ENCODE measurements at regions not wholly inside any gene's neighbourhood (a gene's known extent, or its start where the extent isn't known, plus 50 kb on each side); places are given as distances from the start of the nearest gene placed in this dataset.

DNA sequence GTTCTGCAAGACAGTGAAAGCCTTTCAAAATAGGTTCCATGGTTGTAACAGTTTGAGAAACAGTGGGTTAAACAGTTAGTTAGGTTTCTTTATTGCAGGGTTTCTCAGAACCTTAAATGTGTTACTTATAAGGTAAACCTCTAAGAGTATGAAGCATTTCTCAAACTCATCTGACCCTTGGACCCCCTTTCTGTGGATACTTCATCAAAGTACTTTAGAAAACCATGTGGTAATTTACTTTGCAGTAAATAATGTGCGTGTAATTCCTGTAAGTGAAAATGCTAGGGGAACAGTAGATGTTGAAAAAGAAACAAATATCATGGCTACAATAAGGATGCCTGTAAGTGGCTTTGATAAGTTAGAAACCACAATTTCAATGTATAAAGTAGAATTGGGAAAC, 354.6 kb upstream of the RARB start:
- TF ChIP-seq, protein P1, sequence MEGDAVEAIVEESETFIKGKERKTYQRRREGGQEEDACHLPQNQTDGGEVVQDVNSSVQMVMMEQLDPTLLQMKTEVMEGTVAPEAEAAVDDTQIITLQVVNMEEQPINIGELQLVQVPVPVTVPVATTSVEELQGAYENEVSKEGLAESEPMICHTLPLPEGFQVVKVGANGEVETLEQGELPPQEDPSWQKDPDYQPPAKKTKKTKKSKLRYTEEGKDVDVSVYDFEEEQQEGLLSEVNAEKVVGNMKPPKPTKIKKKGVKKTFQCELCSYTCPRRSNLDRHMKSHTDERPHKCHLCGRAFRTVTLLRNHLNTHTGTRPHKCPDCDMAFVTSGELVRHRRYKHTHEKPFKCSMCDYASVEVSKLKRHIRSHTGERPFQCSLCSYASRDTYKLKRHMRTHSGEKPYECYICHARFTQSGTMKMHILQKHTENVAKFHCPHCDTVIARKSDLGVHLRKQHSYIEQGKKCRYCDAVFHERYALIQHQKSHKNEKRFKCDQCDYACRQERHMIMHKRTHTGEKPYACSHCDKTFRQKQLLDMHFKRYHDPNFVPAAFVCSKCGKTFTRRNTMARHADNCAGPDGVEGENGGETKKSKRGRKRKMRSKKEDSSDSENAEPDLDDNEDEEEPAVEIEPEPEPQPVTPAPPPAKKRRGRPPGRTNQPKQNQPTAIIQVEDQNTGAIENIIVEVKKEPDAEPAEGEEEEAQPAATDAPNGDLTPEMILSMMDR (IDR thresholded peaks at IDR 0.05) = no peak
- TF ChIP-seq POLR2AphosphoS5 (IDR thresholded peaks at IDR 0.05) (no peak), POLR2A (IDR thresholded peaks at IDR 0.05) (no peak), EP300 (IDR thresholded peaks at IDR 0.05) (no peak)

Data from suprapubic skin (tissue), 4 donors.